ENCODE measurements at regions not wholly inside any gene's neighbourhood (a gene's known extent, or its start where the extent isn't known, plus 50 kb on each side); places are given as distances from the start of the nearest gene placed in this dataset.

GRCh38 chr14:100015251-100015655 is 50.0 kb upstream of the EVL start (continued):
- TF ChIP-seq MTERF4 (CRISPR knock-in tag; IDR thresholded peaks at IDR 0.05) (no peak), KDM2A (CRISPR knock-in tag; IDR thresholded peaks at IDR 0.05; ENCODE audit: borderline replicate concordance, low read depth) (no peak)
